ENCODE measurements at regions not wholly inside any gene's neighbourhood (a gene's known extent, or its start where the extent isn't known, plus 50 kb on each side); places are given as distances from the start of the nearest gene placed in this dataset.

DNA sequence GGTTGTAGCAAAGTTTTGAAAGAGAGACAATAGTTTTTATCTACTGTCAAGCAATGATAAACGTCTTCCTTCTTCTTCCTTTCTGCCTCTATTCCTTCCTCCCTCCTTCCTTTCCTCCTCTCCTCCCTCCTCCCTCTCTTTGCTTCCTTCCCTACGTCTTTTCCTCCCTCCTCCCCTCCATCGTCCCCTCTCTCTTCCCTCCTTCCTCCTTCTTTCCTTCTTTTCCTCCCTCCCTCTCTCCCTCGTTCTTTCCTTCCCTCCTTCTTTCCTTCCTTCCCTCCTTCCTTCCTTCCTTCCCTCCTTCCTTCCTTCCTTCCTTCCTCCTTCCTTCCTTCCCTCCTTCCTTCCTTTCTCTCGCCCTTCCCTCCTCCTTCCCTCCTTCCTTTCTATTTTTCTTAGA lies 82.8 kb upstream of the KCNA1 start:
- TF ChIP-seq POLR2A (IDR thresholded peaks at IDR 0.05) (no peak), POLR2AphosphoS5 (IDR thresholded peaks at IDR 0.05) (no peak)
- TF ChIP-seq, protein P1, sequence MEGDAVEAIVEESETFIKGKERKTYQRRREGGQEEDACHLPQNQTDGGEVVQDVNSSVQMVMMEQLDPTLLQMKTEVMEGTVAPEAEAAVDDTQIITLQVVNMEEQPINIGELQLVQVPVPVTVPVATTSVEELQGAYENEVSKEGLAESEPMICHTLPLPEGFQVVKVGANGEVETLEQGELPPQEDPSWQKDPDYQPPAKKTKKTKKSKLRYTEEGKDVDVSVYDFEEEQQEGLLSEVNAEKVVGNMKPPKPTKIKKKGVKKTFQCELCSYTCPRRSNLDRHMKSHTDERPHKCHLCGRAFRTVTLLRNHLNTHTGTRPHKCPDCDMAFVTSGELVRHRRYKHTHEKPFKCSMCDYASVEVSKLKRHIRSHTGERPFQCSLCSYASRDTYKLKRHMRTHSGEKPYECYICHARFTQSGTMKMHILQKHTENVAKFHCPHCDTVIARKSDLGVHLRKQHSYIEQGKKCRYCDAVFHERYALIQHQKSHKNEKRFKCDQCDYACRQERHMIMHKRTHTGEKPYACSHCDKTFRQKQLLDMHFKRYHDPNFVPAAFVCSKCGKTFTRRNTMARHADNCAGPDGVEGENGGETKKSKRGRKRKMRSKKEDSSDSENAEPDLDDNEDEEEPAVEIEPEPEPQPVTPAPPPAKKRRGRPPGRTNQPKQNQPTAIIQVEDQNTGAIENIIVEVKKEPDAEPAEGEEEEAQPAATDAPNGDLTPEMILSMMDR (IDR thresholded peaks at IDR 0.05): no peak
